BJ (cell line): ENCODE measurements at regions not wholly inside any gene's neighbourhood (a gene's known extent, or its start where the extent isn't known, plus 50 kb on each side); places are given as distances from the start of the nearest gene placed in this dataset.
A peak's percentile ranks its signal among the peaks of the same experiment; 100 is the strongest.

ENCODE experiments used
- CTCF ChIA-PET: fragments of 350-600 bp; formaldehyde crosslinking; extraction: SDS; loops from one replicate; lab custom pipeline; 2021; ENCODE audit warnings: antibody characterized with exemption, inconsistent platforms; lab: Yijun Ruan, JAX
- POLR2A ChIA-PET: fragments of 300-600 bp; sonication (Branson Sonifier 250); formaldehyde crosslinking; extraction: SDS; loops from one replicate; lab custom pipeline; 2021; ENCODE audit warnings: antibody characterized with exemption; lab: Charles Lee
- DNase-seq: peaks from one replicate; pipeline ENCODE4 v3.0.0-alpha.2; 2011; ENCODE audit warnings: low read depth
- H3K27me3 ChIP-seq: 2 replicates; pipeline ENCODE4 v1.6.0; 2011; ENCODE audit warnings: low read length; ENCODE audit not compliant: control insufficient read depth, insufficient read depth
- H3K36me3 ChIP-seq: 2 replicates; pipeline ENCODE4 v1.5.1; 2011; ENCODE audit warnings: low read length; ENCODE audit not compliant: control insufficient read depth, insufficient read depth
- H3K4me3 ChIP-seq: 2 replicates; pipeline ENCODE4 v1.5.1; 2011; ENCODE audit warnings: low read depth, mild to moderate bottlenecking, control low read depth, low read length
- TF ChIP-seq, protein P1 (sequence below): IDR thresholded peaks from 2 replicates; pipeline ENCODE4 v1.5.1; 2011; ENCODE audit warnings: low read depth, mild to moderate bottlenecking, control low read depth, inconsistent platforms, low read length, moderate library complexity; ENCODE audit not compliant: insufficient read depth

DNA sequence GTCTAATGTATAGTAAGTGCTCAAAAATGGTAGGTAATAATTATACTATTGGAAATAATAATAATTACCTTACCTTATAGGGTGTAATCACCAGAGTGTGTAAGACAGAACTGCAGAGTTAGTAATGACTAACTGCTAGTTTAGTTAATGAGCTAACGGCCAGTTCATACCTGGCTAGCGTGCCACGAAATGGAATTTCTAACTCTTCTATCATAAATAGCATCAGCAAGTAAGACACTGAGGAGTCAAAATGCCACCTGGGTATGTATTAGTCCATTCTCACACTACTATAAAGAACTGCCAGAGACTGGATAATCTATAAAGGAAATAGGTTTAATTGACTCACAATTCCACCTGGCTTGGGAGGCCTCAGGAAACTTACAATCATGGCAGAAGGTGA, 63.4 kb upstream of the CEP85L start:
- ChIA-PET POLR2A (no interaction called here), CTCF (no interaction called here)
- DNase-seq = no peak
- H3K36me3 ChIP-seq = no peaks in the 10 kb centered on the region
- H3K27me3 ChIP-seq = 0 out of 2 replicates have a peak, but pooled peaks cover 1% of the 10 kb centered on the region
- TF ChIP-seq, protein P1, sequence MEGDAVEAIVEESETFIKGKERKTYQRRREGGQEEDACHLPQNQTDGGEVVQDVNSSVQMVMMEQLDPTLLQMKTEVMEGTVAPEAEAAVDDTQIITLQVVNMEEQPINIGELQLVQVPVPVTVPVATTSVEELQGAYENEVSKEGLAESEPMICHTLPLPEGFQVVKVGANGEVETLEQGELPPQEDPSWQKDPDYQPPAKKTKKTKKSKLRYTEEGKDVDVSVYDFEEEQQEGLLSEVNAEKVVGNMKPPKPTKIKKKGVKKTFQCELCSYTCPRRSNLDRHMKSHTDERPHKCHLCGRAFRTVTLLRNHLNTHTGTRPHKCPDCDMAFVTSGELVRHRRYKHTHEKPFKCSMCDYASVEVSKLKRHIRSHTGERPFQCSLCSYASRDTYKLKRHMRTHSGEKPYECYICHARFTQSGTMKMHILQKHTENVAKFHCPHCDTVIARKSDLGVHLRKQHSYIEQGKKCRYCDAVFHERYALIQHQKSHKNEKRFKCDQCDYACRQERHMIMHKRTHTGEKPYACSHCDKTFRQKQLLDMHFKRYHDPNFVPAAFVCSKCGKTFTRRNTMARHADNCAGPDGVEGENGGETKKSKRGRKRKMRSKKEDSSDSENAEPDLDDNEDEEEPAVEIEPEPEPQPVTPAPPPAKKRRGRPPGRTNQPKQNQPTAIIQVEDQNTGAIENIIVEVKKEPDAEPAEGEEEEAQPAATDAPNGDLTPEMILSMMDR = no peak
- H3K4me3 ChIP-seq = no peak overlapping the region

DNA sequence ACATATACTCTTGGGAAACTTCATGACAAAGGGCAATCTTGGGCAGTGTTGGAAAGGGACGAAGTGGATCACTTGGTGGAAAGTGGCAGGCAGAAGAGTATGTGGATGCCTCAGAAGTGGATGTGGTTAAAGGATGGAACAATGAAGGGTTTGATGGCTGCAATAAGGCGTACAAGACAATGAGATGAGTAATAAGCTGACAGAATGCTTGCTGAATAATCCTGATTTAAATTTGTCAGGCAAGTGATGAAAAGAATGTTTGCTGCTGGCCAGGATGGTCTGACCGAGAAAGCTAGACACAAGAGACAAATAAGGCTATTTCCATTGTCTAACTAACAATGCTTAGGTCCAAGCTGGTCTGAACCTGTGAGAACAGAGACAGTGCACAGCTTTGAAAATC, 61.6 kb upstream of the CEP85L start:
- ChIA-PET POLR2A (interaction anchor here (0.6 kb wide), 1 partner anchor 182 kb away, joined by 3 read pairs; no protein-coding TSS in a partner anchor), CTCF (interaction anchor here (0.7 to 1.5 kb wide), 3 partner anchors 18 to 87 kb away, joined by 3 to 4 read pairs (median 3); no protein-coding TSS in a partner anchor)
- TF ChIP-seq, protein P1 = no peak
- Histone ChIP-seq H3K27me3 (no peaks in the 10 kb centered on the region), H3K36me3 (no peaks in the 10 kb centered on the region), H3K4me3 (no peak overlapping the region)
- peak; percentile 12 for DNase-seq

GRCh38 chr6:118710616-118711015, 59.2 kb upstream of the CEP85L start:
- H3K4me3 ChIP-seq = no peak overlapping the region
- TF ChIP-seq, protein P1 = no peak
- no peaks in the 10 kb centered on the region for H3K36me3 ChIP-seq
- DNase-seq = no peak
- H3K27me3 ChIP-seq = no peaks in the 10 kb centered on the region
- POLR2A ChIA-PET = no interaction called here
- CTCF ChIA-PET = interaction anchor here (1.2 to 1.8 kb wide), 2 partner anchors 12 to 42 kb away, joined by 3 read pairs; no protein-coding TSS in a partner anchor

DNA sequence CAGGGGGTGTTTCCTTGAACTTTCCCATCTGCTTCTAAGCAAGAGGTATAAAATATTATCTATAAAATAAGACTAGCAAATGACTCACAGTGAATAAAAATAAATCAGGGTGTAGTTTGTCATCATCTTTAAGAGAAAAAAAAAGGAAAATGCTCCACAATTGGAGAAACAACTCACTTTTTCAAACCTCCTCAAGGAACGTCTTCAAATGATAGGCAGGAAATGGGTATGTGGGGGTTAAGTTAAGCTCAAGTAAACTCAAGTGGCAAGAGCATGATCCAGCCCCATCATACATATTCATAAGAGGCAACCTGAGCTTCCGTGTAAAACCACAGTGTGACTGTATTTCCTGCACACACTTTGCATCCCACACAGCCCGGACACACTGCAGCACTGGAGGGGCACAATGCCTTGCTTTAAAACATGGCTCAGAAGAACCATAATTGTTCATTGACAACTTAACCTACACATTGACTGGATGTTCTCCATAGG, 58.5 kb upstream of the CEP85L start:
- ChIA-PET CTCF (interaction anchor here (1.0 to 1.8 kb wide), 3 partner anchors 13 to 67 kb away, joined by 3 read pairs; no protein-coding TSS in a partner anchor), POLR2A (interaction anchor here (0.6 kb wide), 1 partner anchor 1318 kb away, joined by 3 read pairs; no protein-coding TSS in a partner anchor)
- H3K4me3 ChIP-seq = peak overlapping the region; percentile 47
- DNase-seq = peak; percentile 44
- H3K27me3 ChIP-seq = no peaks in the 10 kb centered on the region
- no peaks in the 10 kb centered on the region for H3K36me3 ChIP-seq
- TF ChIP-seq, protein P1 = no peak

- H3K4me3 ChIP-seq = peak overlapping the region; percentile 47
- ChIA-PET CTCF (interaction anchor here (0.6 to 1.0 kb wide), 2 partner anchors 69 to 182 kb away, joined by 3 read pairs; no protein-coding TSS in a partner anchor), POLR2A (no interaction called here)
- DNase-seq = peak; percentile 72
- TF ChIP-seq, protein P1 = no peak
- no peaks in the 10 kb centered on the region for H3K36me3 ChIP-seq
- H3K27me3 ChIP-seq = no peaks in the 10 kb centered on the region
Measured at GRCh38 chr6:118708744-118709143, 57.4 kb upstream of the CEP85L start.
